SU-DHL-6 (cell line): ENCODE measurements at regions not wholly inside any gene's neighbourhood (a gene's known extent, or its start where the extent isn't known, plus 50 kb on each side); places are given as distances from the start of the nearest gene placed in this dataset.

ENCODE experiments used
- EZH2phosphoT487 ChIP-seq: fragments of 200-600 bp; sonication (generic), shearing (Covaris generic); conservative IDR thresholded peaks from 2 replicates; pipeline ENCODE4 v1.6.1; 2018; ENCODE audit warnings: mild to moderate bottlenecking, antibody characterized with exemption, low read length, moderate library complexity, mixed read lengths
- TF ChIP-seq, protein P1 (sequence below): fragments of 200-600 bp; sonication (generic); IDR thresholded peaks from one replicate; pipeline ENCODE4 v1.5.1; 2017; ENCODE audit warnings: antibody characterized with exemption, mild to moderate bottlenecking, low read length, moderate library complexity; ENCODE audit not compliant: insufficient read depth, poor library complexity, severe bottlenecking

DNA sequence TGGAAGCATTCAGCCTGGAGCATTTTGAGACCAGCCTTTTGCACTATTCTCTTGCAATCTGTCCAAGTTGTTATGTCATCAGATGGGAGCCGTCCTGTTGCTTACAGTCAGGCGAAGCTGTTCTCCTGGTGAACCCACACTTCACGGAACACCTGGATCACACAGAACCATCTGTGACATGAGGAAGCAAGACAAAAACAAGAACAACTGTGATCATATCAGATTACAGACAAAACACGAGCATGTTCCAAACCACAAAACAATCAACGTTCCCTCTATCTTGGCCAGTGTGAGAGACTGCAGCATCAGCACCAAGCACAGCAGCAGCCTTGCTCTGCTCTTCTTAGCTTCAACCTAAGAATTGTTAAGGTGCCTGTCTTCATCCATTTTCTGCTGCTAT, 180.5 kb upstream of the SFSWAP start:
- TF ChIP-seq, protein P1, sequence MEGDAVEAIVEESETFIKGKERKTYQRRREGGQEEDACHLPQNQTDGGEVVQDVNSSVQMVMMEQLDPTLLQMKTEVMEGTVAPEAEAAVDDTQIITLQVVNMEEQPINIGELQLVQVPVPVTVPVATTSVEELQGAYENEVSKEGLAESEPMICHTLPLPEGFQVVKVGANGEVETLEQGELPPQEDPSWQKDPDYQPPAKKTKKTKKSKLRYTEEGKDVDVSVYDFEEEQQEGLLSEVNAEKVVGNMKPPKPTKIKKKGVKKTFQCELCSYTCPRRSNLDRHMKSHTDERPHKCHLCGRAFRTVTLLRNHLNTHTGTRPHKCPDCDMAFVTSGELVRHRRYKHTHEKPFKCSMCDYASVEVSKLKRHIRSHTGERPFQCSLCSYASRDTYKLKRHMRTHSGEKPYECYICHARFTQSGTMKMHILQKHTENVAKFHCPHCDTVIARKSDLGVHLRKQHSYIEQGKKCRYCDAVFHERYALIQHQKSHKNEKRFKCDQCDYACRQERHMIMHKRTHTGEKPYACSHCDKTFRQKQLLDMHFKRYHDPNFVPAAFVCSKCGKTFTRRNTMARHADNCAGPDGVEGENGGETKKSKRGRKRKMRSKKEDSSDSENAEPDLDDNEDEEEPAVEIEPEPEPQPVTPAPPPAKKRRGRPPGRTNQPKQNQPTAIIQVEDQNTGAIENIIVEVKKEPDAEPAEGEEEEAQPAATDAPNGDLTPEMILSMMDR: no peak
- TF ChIP-seq EZH2phosphoT487: no peak
